ENCODE measurements at regions not wholly inside any gene's neighbourhood (a gene's known extent, or its start where the extent isn't known, plus 50 kb on each side); places are given as distances from the start of the nearest gene placed in this dataset.

GRCh38 chr3:174541708-174542315 is 317.3 kb upstream of the NAALADL2 start:
- TF ChIP-seq POLR2A (IDR thresholded peaks at IDR 0.05) (no peak), CTCF (IDR thresholded peaks at IDR 0.05) (no peak)
- peaks cover 0 to 7% (median 0%) of the 10 kb centered on the region in 4 donors for H3K4me1 ChIP-seq
- intact Hi-C loops (cut with DNase I): no loop called here
- no peaks in the 10 kb centered on the region for H3K36me3 ChIP-seq
- H3K4me3 ChIP-seq: no peak overlapping the region
- H3K27me3 ChIP-seq: no peaks in the 10 kb centered on the region
- no peaks in the 10 kb centered on the region for H3K9me3 ChIP-seq
- no peak overlapping the region for H3K27ac ChIP-seq
- no peak for DNase-seq
- no peak for ATAC-seq
- WGBS (ENCODE audit: insufficient coverage, low coverage, low lambda C conversion rate, missing lambda C conversion rate): 94% methylated on average over 2 of the region's 2 CpGs

- ATAC-seq (no peak), DNase-seq (no peak)
- no peak overlapping the region for H3K27ac ChIP-seq
- WGBS (ENCODE audit: insufficient coverage, low coverage, low lambda C conversion rate, missing lambda C conversion rate): 52% methylated on average over 2 of the region's 2 CpGs
- peaks cover 0 to 7% (median 0%) of the 10 kb centered on the region in 4 donors for H3K4me1 ChIP-seq
- TF ChIP-seq POLR2A (IDR thresholded peaks at IDR 0.05) (no peak), CTCF (IDR thresholded peaks at IDR 0.05) (no peak)
- no peaks in the 10 kb centered on the region for H3K27me3 ChIP-seq
- H3K4me3 ChIP-seq: no peak overlapping the region
- H3K9me3 ChIP-seq: no peaks in the 10 kb centered on the region
- H3K36me3 ChIP-seq: no peaks in the 10 kb centered on the region
- intact Hi-C loops (cut with DNase I): no loop called here
Observed at GRCh38 chr3:174547801-174548435, 311.2 kb upstream of the NAALADL2 start.

GRCh38 chr3:174548841-174549623 is 310.1 kb upstream of the NAALADL2 start:
- Histone ChIP-seq H3K27me3 (no peaks in the 10 kb centered on the region), H3K4me1 (peaks cover 0 to 1% (median 0%) of the 10 kb centered on the region in 4 donors), H3K36me3 (no peaks in the 10 kb centered on the region), H3K4me3 (no peak overlapping the region), H3K27ac (no peak overlapping the region), H3K9me3 (no peaks in the 10 kb centered on the region)
- ATAC-seq (no peak), DNase-seq (no peak)
- intact Hi-C loops (cut with DNase I): no loop called here
- 67% methylated on average over 4 of the region's 4 CpGs for WGBS (ENCODE audit: insufficient coverage, low coverage, low lambda C conversion rate, missing lambda C conversion rate)
- TF ChIP-seq POLR2A (IDR thresholded peaks at IDR 0.05): no peak
- TF ChIP-seq CTCF (IDR thresholded peaks at IDR 0.05): no peak

GRCh38 chr3:174581558-174581957 is 277.6 kb upstream of the NAALADL2 start:
- intact Hi-C loops (cut with DNase I): no loop called here
- no peak overlapping the region for H3K27ac ChIP-seq
- no peaks in the 10 kb centered on the region for H3K9me3 ChIP-seq
- ATAC-seq: no peak
- H3K27me3 ChIP-seq: no peaks in the 10 kb centered on the region
- 87% methylated on average over 5 of the region's 5 CpGs for WGBS (ENCODE audit: insufficient coverage, low coverage, low lambda C conversion rate, missing lambda C conversion rate)
- H3K4me3 ChIP-seq: no peak overlapping the region
- no peaks in the 10 kb centered on the region for H3K36me3 ChIP-seq
- no peak for DNase-seq
- TF ChIP-seq POLR2A (IDR thresholded peaks at IDR 0.05) (no peak), CTCF (IDR thresholded peaks at IDR 0.05) (no peak)
- no peaks in the 10 kb centered on the region for H3K4me1 ChIP-seq

Data from right lobe of liver (tissue), 6 donors.